Suprapubic skin (tissue), 4 donors: ENCODE measurements at regions not wholly inside any gene's neighbourhood (a gene's known extent, or its start where the extent isn't known, plus 50 kb on each side); places are given as distances from the start of the nearest gene placed in this dataset.

Experiments used
- CTCF ChIP-seq, 2 donors: fragments of 200-600 bp in 1 of 2; fragments of 450-650 bp in 1 of 2; sonication (generic) in 1 of 2; IDR thresholded peaks; one replicate each; pipeline ENCODE4 v1.5.1; 2016 to 2019; ENCODE audit warnings: antibody characterized with exemption in 2 of 2, mild to moderate bottlenecking in 1 of 2, moderate library complexity in 1 of 2
- EP300 ChIP-seq: sonication (generic); formaldehyde crosslinking; IDR thresholded peaks from one replicate; pipeline ENCODE4 v1.6.1; 2017; ENCODE audit warnings: antibody characterized with exemption
- POLR2A ChIP-seq, 2 donors: fragments of 450-650 bp; IDR thresholded peaks; one replicate each; pipeline ENCODE4 v1.6.1; 2017; ENCODE audit warnings: antibody characterized with exemption in 2 of 2, mild to moderate bottlenecking in 2 of 2, moderate library complexity in 2 of 2
- POLR2AphosphoS5 ChIP-seq, 3 donors: sonication (generic); formaldehyde crosslinking; IDR thresholded peaks; one replicate each; pipeline ENCODE4 v1.6.1; 2017; ENCODE audit warnings: antibody characterized with exemption in 3 of 3

DNA sequence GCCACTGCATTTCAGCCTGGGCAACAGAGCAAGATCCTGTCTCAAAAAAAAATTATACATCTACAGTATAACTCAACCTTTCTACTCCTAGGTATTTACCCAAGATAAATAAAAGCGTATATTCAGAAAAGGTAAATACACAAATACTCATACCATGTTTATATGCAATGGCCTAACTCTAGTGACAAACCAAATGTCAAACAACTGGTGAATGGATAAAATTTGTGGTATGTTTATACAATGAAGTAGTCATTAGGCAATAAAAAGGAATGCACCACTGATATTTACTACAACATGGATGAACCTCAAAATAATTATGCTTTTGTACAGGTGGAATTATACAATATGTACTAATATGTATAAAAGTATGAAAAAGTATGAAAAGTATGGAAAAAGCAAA lies 174.2 kb upstream of the GORAB start:
- no peak for TF ChIP-seq CTCF (IDR thresholded peaks at IDR 0.05)
- no peak for TF ChIP-seq POLR2AphosphoS5 (IDR thresholded peaks at IDR 0.05)
- no peak for TF ChIP-seq EP300
- TF ChIP-seq POLR2A (IDR thresholded peaks at IDR 0.05) = no peak
